PC-3 (cell line): ENCODE measurements at regions not wholly inside any gene's neighbourhood (a gene's known extent, or its start where the extent isn't known, plus 50 kb on each side); places are given as distances from the start of the nearest gene placed in this dataset.

Experiments used
- ATAC-seq: fragments of 200-7000 bp; cut with Tn5 transposase; 2 replicates; pipeline ENCODE4 v1.9.1; 2020; ENCODE audit warnings: mild to moderate bottlenecking, moderate library complexity
- BruUV-seq: library from RNA; stranded (reverse); fragments of 400-500 nt; replicated peaks from 2 replicates; lab custom pipeline; 2021; lab: Mats Ljungman, UMichigan
- CTCF ChIA-PET: fragments of 300-600 bp; sonication (Branson Sonifier 250); formaldehyde crosslinking; loops from one replicate; lab custom pipeline; 2022; ENCODE audit warnings: antibody characterized with exemption; lab: Charles Lee
- POLR2A ChIA-PET: fragments of 300-600 bp; sonication (Branson Sonifier 250); formaldehyde crosslinking; loops from one replicate; lab custom pipeline; 2022; ENCODE audit warnings: antibody characterized with exemption; ENCODE audit not compliant: unreplicated experiment; lab: Charles Lee
- DNase-seq: peaks from one replicate; pipeline ENCODE4 v3.0.0-alpha.2; 2015
- H2AFZ ChIP-seq: fragments of 300-600 bp; sonication (generic); 2 replicates; pipeline ENCODE4 v1.6.0; 2016; ENCODE audit warnings: antibody characterized with exemption, low read length
- H3F3A ChIP-seq: fragments of 300-600 bp; sonication (generic); one replicate; pipeline ENCODE4 v1.6.0; 2017; ENCODE audit warnings: antibody characterized with exemption, low read length, control low read depth, mild to moderate bottlenecking; ENCODE audit not compliant: unreplicated experiment
- H3K27ac ChIP-seq: fragments of 300-600 bp; sonication (generic); 2 replicates; pipeline ENCODE4 v1.5.1; 2016; ENCODE audit warnings: mild to moderate bottlenecking, low read length
- H3K27me3 ChIP-seq: fragments of 300-600 bp; sonication (generic); 2 replicates; pipeline ENCODE4 v1.6.1; 2016; ENCODE audit warnings: low read length, mixed read lengths
- H3K36me3 ChIP-seq: fragments of 300-600 bp; sonication (generic); 2 replicates; pipeline ENCODE4 v1.6.1; 2016; ENCODE audit warnings: low read depth, mixed run types, low read length, mixed read lengths
- H3K4me1 ChIP-seq: fragments of 300-600 bp; sonication (generic); 2 replicates; pipeline ENCODE4 v1.5.1; 2016; ENCODE audit warnings: low read length; ENCODE audit not compliant: insufficient read depth
- H3K4me2 ChIP-seq: fragments of 300-600 bp; sonication (generic); 2 replicates; pipeline ENCODE4 v1.6.0; 2016; ENCODE audit warnings: low read length
- H3K4me3 ChIP-seq: fragments of 300-600 bp; sonication (generic); 2 replicates; pipeline ENCODE4 v1.5.1; 2016; ENCODE audit warnings: mild to moderate bottlenecking, low read length, mixed read lengths
- H3K79me2 ChIP-seq: fragments of 300-600 bp; sonication (generic); 2 replicates; pipeline ENCODE4 v1.6.1; 2017; ENCODE audit warnings: low read length, mixed read lengths
- H3K9ac ChIP-seq: fragments of 300-600 bp; sonication (generic); 2 replicates; pipeline ENCODE4 v1.6.0; 2016; ENCODE audit warnings: mild to moderate bottlenecking, low read length
- H3K9me2 ChIP-seq: fragments of 300-600 bp; sonication (generic); replicated peaks from 2 replicates; pipeline ENCODE4 v1.6.1; 2016; ENCODE audit warnings: mixed run types, low read length, mixed read lengths
- H3K9me3 ChIP-seq: fragments of 300-600 bp; sonication (generic); 2 replicates; pipeline ENCODE4 v1.6.1; 2016; ENCODE audit warnings: low read length, mixed read lengths
- H4K20me1 ChIP-seq: fragments of 300-600 bp; sonication (generic); 2 replicates; pipeline ENCODE4 v1.6.1; 2016; ENCODE audit warnings: low read length, mixed read lengths
- CTCF ChIP-seq: fragments of 300-600 bp; sonication (generic); conservative IDR thresholded peaks from 2 replicates; pipeline ENCODE4 v1.5.1; 2017; ENCODE audit warnings: antibody characterized with exemption, low read depth, mild to moderate bottlenecking, low read length
- EZH2 ChIP-seq: fragments of 300-600 bp; sonication (generic); IDR thresholded peaks from one replicate; pipeline ENCODE4 v1.6.1; 2017; ENCODE audit warnings: antibody characterized with exemption, mild to moderate bottlenecking, low read length; ENCODE audit not compliant: unreplicated experiment
- EZH2phosphoT487 ChIP-seq: fragments of 300-600 bp; sonication (generic); IDR thresholded peaks from 2 replicates; pipeline ENCODE4 v1.6.1; 2018; ENCODE audit warnings: mild to moderate bottlenecking, antibody characterized with exemption, low read length, borderline replicate concordance
- intact Hi-C: fragments of 100-400 bp; cut with micrococcal nuclease; formaldehyde crosslinking; loops from 2 replicates; pipeline ENCODE4 v1.9.0; 2023

- Histone ChIP-seq H3K27me3 (no peaks in the 10 kb centered on the region), H3K4me1 (no peaks in the 10 kb centered on the region), H3K4me2 (no peak overlapping the region), H3K9me3 (no peaks in the 10 kb centered on the region), H3K27ac (no peak overlapping the region), H3K79me2 (no peaks in the 10 kb centered on the region), H3F3A (no peaks in the 10 kb centered on the region), H3K9me2 (no peaks in the 10 kb centered on the region), H3K4me3 (no peak overlapping the region), H3K36me3 (no peaks in the 10 kb centered on the region), H4K20me1 (no peaks in the 10 kb centered on the region), H3K9ac (no peak overlapping the region), H2AFZ (no peak overlapping the region)
- intact Hi-C loops: no loop called here
- ATAC-seq (no peak), DNase-seq (no peak)
- BruUV-seq: no TSS peak
- POLR2A ChIA-PET: no interaction called here
- no peak for TF ChIP-seq EZH2
- CTCF ChIA-PET: no interaction called here
Measured at GRCh38 chr3:176628101-176628639, 569.1 kb downstream of the TBL1XR1 start.

- Histone ChIP-seq H3K9me2 (no peaks in the 10 kb centered on the region), H3K4me3 (no peak overlapping the region), H3K79me2 (no peaks in the 10 kb centered on the region), H3K9me3 (no peaks in the 10 kb centered on the region), H3K9ac (no peak overlapping the region), H3K36me3 (no peaks in the 10 kb centered on the region), H2AFZ (no peak overlapping the region), H3K27ac (no peak overlapping the region), H4K20me1 (no peaks in the 10 kb centered on the region), H3K4me2 (no peak overlapping the region), H3K27me3 (no peaks in the 10 kb centered on the region), H3F3A (no peaks in the 10 kb centered on the region), H3K4me1 (no peaks in the 10 kb centered on the region)
- no peak for TF ChIP-seq EZH2
- TF ChIP-seq CTCF: no peak
- TF ChIP-seq EZH2phosphoT487: no peak
- CTCF ChIA-PET: no interaction called here
- ATAC-seq (no peak), DNase-seq (no peak)
- intact Hi-C loops: no loop called here
- POLR2A ChIA-PET: no interaction called here
- BruUV-seq: no TSS peak
Measured at GRCh38 chr3:176623468-176624150, 573.7 kb downstream of the TBL1XR1 start.

- ChIA-PET POLR2A (no interaction called here), CTCF (no interaction called here)
- Histone ChIP-seq H2AFZ (no peak overlapping the region), H3K9me2 (no peaks in the 10 kb centered on the region), H3F3A (no peaks in the 10 kb centered on the region), H3K9me3 (no peaks in the 10 kb centered on the region), H3K79me2 (no peaks in the 10 kb centered on the region), H3K4me1 (no peaks in the 10 kb centered on the region), H3K27me3 (no peaks in the 10 kb centered on the region), H3K4me3 (no peak overlapping the region), H4K20me1 (no peaks in the 10 kb centered on the region), H3K27ac (no peak overlapping the region), H3K9ac (no peak overlapping the region), H3K4me2 (no peak overlapping the region), H3K36me3 (no peaks in the 10 kb centered on the region)
- intact Hi-C loops: no loop called here
- DNase-seq (no peak), ATAC-seq (no peak)
- no TSS peak for BruUV-seq
- TF ChIP-seq EZH2 (no peak), EZH2phosphoT487 (no peak), CTCF (no peak)
Measured at GRCh38 chr3:176619833-176620232, 577.4 kb downstream of the TBL1XR1 start.
